Mucosa of descending colon (tissue), 3 donors: ENCODE measurements at regions not wholly inside any gene's neighbourhood (a gene's known extent, or its start where the extent isn't known, plus 50 kb on each side); places are given as distances from the start of the nearest gene placed in this dataset.

Experiments
- ATAC-seq: fragments of 200-7000 bp; cut with Tn5 transposase; one replicate; pipeline ENCODE4 v1.9.1; 2020; ENCODE audit warnings: mild to moderate bottlenecking, moderate library complexity
- DNase-seq, 3 donors: peaks; one replicate each; pipeline ENCODE4 v3.0.0-alpha.2; 2020
- H3K36me3 ChIP-seq: fragments of 200-600 bp; one replicate; pipeline ENCODE4 v1.8.0; 2021; ENCODE audit warnings: low read depth, mild to moderate bottlenecking
- H3K4me1 ChIP-seq: fragments of 200-600 bp; one replicate; pipeline ENCODE4 v1.8.0; 2021; ENCODE audit warnings: low read depth, mild to moderate bottlenecking
- H3K4me3 ChIP-seq: fragments of 200-600 bp; one replicate; pipeline ENCODE4 v1.8.0; 2021; ENCODE audit warnings: mild to moderate bottlenecking
- H3K9me3 ChIP-seq: fragments of 200-600 bp; one replicate; pipeline ENCODE4 v1.8.0; 2021; ENCODE audit warnings: mild to moderate bottlenecking
- intact Hi-C, 2 donors: fragments of 100-400 bp; cut with DNase I in 1 of 2; cut with micrococcal nuclease in 1 of 2; formaldehyde crosslinking; loops; one replicate each; pipeline versions ENCODE4 v1.11.0 to v1.11.1; 2022; cut with DNase I, micrococcal nuclease
- TF ChIP-seq, protein P1 (sequence below): fragments of 200-600 bp; IDR thresholded peaks from one replicate; pipeline ENCODE4 v1.8.0; 2022; ENCODE audit warnings: antibody characterized with exemption, mild to moderate bottlenecking
- donor health status: DM: no; HTN: no; CAD: no; lungs with moderate emphysema.
- donor health status: DM: no; HTN: no; CAD: no.
- donor health status: DM: no; HTN: yes; CAD: no.

DNA sequence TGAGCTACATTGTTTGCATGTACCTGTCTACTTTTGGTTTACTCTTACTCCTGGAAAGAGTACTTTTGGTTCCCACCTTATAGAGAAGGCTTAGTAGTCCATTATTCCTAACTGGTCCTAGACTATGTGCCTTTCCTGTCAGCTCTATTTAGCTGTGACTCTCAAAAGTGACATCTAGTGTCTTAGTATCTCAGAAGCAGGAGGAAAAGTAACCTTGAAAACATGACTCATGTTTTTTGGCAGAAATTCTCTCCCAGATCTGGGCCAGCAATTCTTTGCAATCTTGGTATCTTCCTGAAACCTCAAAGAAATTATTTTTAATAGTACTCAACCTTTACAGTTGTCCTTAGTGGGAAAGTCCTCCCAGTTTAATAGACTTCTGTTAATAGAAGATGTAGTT, 691.7 kb upstream of the SEMA6A start:
- Histone ChIP-seq H3K4me3 (no peak overlapping the region), H3K4me1 (no peaks in the 10 kb centered on the region), H3K36me3 (no peaks in the 10 kb centered on the region), H3K9me3 (no peaks in the 10 kb centered on the region)
- DNase-seq (no peak), ATAC-seq (no peak)
- intact Hi-C loops: no loop called here
- TF ChIP-seq, protein P1, sequence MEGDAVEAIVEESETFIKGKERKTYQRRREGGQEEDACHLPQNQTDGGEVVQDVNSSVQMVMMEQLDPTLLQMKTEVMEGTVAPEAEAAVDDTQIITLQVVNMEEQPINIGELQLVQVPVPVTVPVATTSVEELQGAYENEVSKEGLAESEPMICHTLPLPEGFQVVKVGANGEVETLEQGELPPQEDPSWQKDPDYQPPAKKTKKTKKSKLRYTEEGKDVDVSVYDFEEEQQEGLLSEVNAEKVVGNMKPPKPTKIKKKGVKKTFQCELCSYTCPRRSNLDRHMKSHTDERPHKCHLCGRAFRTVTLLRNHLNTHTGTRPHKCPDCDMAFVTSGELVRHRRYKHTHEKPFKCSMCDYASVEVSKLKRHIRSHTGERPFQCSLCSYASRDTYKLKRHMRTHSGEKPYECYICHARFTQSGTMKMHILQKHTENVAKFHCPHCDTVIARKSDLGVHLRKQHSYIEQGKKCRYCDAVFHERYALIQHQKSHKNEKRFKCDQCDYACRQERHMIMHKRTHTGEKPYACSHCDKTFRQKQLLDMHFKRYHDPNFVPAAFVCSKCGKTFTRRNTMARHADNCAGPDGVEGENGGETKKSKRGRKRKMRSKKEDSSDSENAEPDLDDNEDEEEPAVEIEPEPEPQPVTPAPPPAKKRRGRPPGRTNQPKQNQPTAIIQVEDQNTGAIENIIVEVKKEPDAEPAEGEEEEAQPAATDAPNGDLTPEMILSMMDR: no peak

DNA sequence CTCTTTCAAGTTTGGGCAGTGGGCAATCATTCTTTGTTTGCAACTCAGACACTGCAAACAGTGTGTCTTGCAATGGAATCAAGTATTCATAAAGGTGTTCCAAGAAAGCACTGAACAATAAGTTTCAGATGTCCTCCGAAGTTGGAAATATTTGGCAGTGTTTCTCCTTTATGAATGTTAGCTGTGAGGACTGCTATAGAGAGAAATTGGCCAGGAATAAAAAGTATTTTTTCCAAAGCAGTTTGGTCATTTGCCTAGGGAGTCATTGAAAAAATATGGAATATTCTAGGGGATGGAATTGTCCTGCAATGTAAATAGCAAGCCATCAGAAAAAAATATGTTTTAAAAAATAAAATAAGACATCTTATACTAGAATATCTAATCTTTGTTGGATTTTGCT, 688.6 kb upstream of the SEMA6A start:
- Histone ChIP-seq H3K4me1 (no peaks in the 10 kb centered on the region), H3K36me3 (no peaks in the 10 kb centered on the region), H3K4me3 (no peak overlapping the region), H3K9me3 (no peaks in the 10 kb centered on the region)
- intact Hi-C loops: no loop called here
- ATAC-seq (no peak), DNase-seq (no peak)
- TF ChIP-seq, protein P1: no peak

DNA sequence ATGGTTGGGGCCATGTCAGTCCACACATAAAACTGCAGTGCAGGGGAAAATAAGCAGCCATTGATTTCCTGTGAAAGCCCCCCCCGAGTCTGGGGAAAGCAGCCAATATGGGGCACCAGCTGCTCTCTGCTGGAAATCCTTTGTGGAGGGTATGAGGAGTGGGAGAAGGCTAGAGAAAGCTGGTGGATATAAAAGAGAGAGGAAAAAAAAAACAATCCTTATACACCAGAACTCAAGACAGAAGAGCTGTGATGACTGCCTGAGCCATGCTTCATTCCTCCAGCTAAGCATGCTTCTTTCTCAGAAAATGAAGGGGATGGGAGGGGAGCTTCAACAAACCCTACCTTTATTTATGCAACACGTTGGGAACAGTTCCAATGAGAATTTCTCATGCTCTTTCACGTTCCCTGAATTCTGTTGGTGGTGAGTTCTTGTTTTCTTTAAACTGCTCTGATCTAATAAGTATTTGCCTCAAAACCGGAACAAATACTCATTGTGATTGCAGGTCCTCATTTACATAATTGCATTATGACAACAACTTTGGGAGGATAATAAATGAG, 688.0 kb upstream of the SEMA6A start:
- no peak overlapping the region for H3K4me3 ChIP-seq
- no peak for DNase-seq
- H3K9me3 ChIP-seq: no peaks in the 10 kb centered on the region
- no peaks in the 10 kb centered on the region for H3K4me1 ChIP-seq
- ATAC-seq: no peak
- H3K36me3 ChIP-seq: no peaks in the 10 kb centered on the region
- intact Hi-C loops: no loop called here
- TF ChIP-seq, protein P1: no peak

DNA sequence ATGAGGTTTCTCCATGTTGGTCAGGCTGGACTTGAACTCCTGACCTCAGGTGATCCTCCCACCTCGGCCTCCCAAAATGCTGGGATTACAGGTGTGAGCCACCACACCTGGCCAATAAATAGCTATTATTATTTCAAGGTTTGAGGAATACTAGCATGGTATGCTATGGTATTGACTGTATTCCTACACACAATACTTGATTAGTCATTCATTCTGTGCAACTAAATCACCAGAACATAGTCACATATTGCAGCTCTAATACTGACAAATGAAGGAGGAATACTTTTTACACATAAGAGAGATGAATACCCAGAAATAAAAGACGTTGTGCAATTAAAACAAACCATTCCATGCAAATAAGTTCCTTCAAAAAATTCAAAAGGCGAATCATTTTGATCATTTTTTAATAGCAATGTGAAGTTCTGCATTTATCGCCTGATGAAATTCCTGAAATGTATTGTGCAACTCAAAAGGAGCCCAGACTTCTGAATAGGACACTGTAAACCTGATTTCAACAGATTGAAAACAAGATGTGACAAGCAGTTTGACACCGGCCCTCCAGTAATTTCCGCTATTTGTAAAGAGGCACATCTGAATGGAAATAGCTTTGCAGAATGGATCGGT, 687.4 kb upstream of the SEMA6A start:
- no peaks in the 10 kb centered on the region for H3K4me1 ChIP-seq
- no peaks in the 10 kb centered on the region for H3K9me3 ChIP-seq
- DNase-seq (no peak), ATAC-seq (no peak)
- H3K36me3 ChIP-seq: no peaks in the 10 kb centered on the region
- intact Hi-C loops: no loop called here
- TF ChIP-seq, protein P1: no peak
- H3K4me3 ChIP-seq: no peak overlapping the region

DNA sequence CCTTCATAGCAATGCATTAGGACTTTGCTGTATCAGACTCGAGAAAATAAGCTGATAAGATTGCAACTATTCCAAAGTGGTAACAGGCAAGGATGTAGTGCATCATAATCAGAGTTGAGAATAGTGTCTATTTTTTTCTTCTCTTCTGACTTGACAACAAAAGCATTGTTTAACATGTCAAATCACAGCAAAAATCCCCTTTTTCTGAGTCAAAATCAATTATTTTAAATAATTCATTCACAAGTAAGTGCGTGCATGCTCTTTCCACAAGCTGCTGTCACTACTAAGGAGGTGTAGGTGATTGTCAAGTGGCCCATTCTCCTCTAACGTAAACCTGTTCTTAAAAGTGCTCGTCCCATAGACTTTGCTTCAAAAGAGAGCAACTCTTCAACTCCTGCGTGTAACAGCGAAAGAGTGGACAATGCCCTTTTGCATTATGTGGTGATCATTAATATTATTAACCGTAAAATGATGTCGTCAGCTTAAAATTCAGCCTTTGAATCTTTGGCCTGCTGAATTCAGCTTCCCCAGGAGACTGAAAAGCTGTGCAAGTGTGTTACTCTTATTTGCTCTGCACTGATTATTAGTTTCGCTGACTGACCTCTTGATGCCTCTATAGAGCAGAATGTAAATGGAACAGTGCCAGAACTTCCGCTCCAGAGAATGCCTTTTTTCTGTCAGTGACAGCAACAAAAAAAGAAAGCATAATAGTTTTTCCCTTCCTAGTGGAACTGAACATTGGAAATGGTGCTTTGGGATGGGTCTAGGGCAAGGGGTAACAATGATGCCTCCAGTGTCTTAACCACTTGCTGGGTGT, 680.8 kb upstream of the SEMA6A start:
- no peaks in the 10 kb centered on the region for H3K9me3 ChIP-seq
- TF ChIP-seq, protein P1: no peak
- DNase-seq (no peak), ATAC-seq (no peak)
- intact Hi-C loops: no loop called here
- H3K4me3 ChIP-seq: no peak overlapping the region
- H3K36me3 ChIP-seq: no peaks in the 10 kb centered on the region
- no peaks in the 10 kb centered on the region for H3K4me1 ChIP-seq
